HG03575 (cell line): ENCODE measurements at regions not wholly inside any gene's neighbourhood (a gene's known extent, or its start where the extent isn't known, plus 50 kb on each side); places are given as distances from the start of the nearest gene placed in this dataset.
"Not testable (repeated sequence)": the region's sequence is repeated elsewhere in the genome, so short reads cannot be mapped to it uniquely, and the experiment has no call there.

ENCODE experiments used
- ATAC-seq: cut with Tn5 transposase; IDR thresholded peaks from one replicate; pipeline ENCODE4 v1.9.1; 2021; ENCODE audit not compliant: unreplicated experiment, insufficient number of reproducible peaks, low FRiP score; ENCODE audit errors: extremely low read depth

DNA sequence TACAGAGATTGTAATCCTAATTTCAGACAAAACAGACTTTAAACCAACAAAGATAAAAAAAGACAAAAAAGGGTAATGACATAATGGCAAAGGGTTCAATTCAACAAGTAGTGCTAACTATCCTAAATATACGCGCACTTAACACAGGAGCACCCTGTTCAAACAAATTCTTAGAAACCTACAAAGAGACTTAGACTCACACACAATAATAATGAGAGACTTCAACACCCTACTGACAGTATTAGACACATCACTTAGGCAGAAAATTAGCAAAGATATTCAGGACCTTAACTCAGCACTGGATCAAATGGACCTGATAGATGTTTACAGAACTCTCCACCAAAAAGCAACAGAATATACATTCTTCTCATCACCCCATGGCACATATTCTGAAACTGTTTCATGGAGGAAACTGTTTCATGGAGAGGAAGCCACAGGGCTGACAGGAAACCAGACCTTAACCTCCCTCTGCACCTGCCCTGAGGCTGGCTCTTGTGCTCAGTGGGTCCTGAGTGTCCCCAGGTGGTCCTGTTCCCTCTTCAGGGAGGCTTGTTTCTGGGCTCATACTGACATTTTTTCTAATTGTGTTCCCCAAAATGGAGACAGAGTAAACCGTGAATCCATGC is 54.7 kb downstream of the OR4M2 start:
- ATAC-seq, result not testable (repeated sequence)

DNA sequence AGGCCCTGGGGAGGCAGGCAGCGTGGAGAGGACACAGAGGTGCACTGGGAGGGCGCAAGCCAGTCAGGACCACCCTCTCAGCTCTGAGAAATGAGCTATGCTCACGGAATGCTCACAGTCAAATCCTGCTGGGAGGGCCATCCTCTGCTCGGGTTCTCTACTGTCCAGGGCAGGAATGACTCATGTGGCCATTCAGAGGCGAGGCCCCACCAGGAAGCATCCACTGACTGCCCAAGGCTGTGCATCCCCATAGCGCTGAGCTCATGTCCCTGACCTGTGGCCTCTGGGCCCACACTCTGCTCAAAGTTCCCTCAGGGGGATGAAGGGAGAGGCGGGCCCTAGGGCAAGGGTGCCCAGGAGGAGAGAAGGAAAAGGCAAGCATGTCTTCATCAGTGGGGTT is 57.2 kb downstream of the OR4M2 start:
- ATAC-seq, result not testable (repeated sequence)

DNA sequence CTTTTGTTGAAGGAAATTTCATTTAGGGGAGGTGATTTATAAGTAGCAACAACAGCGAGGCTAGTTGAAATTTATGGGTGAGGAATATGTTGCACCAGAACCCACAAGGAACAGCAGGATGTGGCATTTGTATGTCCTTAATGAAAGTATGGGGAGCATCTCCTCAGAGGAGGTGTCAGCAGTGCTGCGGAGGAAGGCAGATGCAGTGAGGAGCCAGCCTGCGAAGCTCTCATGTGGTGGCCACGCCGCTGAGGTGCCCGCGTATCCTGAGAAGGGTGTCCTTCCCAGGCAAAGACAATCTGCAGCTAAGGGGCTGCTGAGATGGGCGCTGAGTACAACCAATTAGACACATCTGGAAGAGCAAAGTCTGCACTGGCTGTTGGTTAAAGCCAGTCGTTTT is 60.8 kb downstream of the OR4M2 start:
- ATAC-seq, result not testable (repeated sequence)

DNA sequence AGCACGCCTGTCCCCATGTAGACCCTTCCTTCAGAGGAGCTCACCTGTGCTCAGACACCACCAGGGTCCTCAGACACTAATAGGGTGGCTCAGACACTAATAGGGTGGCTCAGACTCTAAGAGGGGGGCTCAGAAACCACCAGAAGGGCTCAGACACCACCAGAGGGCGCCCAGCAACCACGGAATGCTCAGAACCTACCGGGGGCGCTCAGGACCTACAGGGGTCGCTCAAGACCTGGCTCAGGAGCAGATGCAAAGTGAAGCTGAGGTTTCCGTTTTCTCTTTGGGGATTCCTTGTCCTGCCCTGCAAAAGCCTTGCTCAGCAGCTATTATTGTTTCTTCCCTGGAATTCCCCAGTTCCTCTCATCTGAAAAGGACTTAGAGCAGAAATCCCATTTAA is 67.8 kb downstream of the OR4M2 start:
- ATAC-seq, result not testable (repeated sequence)

DNA sequence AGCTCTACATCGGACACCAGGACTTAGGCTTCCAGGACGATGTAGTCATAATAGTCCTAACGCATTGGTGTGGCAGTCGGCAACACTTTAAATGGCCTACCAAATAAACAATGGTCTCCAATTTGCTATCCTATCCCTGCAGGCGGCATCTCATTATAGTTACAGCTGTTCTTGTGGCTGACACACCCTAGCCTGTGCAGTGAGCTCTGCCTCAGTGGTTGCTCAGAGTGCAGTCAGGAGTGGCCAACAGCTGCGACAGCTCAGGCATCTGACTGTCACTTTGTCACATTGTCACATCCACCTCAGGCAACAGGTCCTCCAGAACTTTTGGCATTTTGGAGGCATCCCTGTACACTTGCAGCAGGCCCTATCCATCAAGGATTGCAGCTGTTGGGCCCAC is 77.9 kb downstream of the OR4M2 start:
- not testable (repeated sequence) for ATAC-seq

DNA sequence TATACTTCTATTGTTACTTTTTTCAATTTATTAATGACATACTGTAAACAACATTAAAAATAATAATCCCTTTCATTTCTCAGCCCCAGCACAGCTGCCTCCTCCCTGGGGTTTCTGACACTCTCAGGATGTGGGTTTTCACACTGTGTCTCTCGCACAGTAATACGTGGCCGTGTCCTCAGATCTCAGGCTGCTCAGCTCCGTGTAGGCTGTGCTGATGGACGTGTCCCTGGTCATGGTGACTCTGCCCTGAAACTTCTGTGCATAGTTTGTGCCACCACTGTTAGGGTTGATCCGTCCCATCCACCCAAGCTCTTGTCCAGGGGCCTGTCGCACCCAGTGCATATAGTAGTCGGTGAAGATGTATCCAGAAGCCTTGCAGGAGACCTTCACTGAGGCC is 80.0 kb downstream of the OR4M2 start:
- ATAC-seq, result not testable (repeated sequence)

DNA sequence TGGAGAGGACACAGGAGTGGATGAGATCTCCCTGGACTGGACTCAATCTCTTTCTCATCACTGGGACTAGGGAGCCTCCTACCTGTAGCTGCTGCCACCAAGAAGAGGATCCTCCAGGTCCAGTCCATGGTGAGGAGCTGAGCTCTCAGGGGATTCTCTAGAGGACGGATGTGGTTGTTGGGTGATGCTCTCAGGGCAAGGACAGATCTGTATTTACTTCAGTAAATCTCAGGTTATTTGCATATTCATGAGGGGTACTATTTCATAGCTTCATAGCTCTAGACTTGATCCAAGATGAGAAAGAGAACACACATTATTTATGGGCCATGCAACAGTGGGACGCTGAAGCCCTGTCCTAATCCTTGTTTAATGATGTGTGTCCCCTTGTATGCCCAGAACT is 80.4 kb downstream of the OR4M2 start:
- peak; percentile 63 for ATAC-seq

DNA sequence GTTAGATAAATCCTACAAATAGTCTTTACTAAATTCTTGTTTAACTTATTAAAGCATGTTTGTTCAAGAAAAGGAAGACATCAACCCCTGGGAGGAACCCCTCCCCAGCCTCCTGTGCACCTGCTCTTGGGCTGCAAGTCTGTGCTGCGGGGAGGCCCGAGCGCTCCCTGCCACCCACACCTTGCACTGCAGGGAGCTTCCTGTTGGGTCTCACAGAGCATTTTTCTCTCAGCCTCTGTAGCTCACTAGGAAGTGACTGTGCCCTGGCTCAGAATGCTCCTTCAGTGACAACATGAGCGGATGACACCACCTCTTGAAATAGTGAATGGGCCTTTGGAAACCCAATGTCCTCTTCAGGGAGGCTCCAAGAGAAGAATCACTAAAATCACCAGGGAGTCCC is 81.1 kb downstream of the OR4M2 start:
- peak; percentile 60 for ATAC-seq

DNA sequence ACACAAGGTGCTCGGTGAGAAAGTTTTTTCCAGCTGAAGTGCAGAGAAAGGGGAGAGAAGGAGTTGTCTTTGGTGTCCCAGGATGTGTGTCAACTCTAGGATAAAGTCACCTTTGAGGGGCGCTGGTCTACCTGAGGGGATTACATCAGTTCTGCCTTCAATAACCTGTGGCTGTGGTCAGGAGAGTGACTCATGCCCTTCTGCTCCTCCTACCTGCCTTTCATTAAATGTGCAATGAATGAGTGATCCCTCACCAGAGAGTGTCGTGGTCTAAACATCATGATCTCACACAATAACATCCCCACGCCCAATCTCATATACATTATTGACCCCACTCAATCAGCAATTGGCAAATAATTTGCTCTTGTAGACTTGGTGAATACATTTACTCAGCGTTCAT is 83.4 kb downstream of the OR4M2 start:
- not testable (repeated sequence) for ATAC-seq

DNA sequence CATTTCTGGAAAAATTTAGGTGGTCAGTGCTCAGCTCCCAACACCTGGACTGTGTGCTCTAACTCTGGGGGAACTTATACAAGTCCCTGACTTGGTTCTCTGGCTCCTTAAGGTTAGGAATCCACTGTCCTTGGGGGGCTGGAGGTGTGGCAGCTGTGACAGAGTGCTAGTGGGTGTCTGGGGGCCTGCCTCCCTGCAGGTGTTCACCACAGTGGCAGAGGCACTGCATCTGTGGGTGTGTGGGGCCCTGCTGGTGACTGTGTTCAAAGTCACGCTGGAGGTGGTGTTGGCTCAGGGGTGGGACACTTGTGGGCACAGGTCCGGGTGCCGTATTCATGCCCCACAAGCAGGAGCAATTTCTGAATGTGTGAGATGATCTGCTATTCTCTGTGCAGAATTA is 87.2 kb downstream of the OR4M2 start:
- ATAC-seq, result not testable (repeated sequence)

DNA sequence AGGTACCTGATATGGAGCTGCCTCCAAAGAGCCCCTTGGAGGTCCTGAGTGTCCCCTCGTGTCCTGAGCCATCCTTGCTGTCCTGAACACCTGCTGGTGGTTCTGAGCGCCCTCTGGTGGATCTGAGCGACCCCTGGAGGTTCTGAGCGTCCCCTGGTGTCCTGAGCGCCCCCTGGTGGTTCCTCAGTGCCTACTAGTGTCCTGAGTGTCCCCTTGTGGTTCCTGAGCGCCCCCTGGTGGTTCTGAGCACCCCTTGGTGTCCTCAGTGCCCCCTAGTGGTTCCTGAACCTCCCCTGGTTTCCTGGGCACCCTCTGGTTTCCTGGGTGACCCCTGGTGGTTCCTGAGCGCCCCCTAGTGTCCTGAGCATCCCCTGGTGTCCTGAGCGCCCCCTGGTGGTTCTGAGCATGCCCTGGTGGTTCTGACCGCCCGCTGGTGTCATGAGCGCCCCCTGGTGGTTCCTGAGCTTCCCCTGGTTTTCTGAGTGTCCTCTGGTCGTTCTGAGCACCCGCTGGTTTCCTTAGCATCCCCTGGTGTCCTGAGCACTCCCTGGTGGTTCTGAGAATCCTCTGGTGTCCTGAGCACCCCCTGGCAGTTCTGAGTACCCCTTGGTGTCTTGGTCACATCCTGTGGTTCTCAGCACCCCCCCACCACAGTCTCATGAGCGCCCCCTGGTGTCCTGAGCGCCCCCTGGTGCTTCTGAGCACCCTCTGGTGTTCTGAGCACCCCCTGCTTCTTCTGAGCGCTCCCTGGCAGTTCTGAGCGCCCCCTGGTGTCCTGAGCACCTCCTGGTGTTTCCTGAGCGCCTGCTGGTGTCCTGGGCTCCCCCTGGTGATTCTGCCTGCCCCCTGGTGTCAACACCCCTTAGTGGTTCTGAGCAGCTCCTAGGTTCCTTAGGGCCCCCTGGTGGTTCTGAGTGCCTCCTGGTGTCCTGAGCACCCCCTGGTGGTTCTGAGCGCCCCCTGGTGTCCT is 93.0 kb downstream of the OR4M2 start:
- ATAC-seq, result peak; percentile 26

DNA sequence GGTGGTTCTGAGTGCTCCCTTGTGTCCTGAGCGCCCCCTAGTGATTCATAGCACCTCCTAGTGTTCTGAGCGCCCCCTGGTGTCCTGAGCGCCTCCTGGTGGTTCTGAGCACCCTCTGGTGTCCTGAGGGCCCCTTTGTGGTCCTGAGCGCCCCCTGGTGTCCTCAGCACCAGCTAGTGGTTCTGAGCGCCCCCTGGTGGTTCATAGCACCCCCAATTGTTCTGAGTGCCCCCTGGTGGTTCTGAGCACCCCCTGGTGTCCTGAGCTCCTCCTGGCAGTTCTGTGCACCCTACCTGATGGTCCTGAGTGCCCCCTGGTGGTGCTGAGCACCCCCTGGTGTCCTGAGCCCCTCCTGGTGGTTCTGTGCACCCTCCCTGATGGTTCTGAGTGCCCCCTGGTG is 93.8 kb downstream of the OR4M2 start:
- ATAC-seq, result peak; percentile 33

DNA sequence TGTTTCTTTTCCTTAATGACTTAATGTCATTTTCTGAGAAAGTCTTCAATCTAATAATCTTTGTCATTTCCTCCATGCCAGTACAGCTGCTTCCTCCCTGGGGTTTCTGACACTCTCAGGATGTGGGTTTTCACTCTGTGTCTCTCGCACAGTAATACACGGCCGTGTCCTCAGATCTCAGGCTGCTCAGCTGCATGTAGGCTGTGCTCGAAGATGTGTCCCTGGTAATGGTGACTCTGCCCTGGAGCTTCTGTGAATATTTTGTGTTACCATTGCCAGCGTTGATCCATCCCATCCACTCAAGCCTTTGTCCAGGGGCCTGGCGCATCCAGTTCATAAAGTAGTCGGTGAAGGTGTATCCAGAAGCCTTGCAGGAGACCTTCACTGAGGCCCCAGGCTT is 97.6 kb downstream of the OR4M2 start:
- ATAC-seq, result not testable (repeated sequence)

DNA sequence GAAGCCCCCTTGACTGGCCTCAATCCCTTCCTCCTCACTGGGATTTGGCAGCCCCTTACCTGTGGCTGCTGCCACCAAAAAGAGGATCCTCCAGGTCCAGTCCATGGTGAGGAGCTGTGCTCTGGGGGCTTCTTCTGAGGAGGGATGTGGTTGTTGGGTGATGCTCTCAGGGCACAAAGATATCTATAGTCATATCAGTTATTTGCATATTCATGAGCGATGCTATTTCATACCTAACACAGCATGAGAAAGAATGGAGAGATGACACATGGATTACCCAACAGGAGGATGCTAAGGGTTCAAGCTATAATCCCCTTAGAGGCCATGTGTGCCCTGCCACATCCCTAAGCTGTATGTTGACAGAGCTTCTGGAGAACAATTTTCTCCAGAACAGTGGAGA is 98.1 kb downstream of the OR4M2 start:
- not testable (repeated sequence) for ATAC-seq

DNA sequence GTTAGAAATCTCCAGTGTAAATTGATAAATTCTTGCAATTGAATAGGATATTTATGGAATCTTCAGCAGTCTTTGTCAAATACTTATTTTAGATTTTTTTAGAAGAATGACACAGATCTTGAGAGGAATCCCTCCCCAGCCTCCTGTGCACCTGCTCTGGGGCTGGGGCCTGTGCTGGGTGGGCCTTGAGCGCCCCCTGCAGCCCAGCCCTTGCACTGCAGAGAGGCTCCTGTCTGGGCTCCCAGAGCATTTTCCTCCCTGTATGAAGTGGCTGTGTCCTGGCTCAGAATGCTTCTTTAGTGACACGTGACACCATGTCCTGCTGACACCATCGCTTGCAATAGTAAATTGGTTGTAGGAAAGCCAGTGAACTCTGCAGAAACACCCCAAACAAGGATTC is 98.7 kb downstream of the OR4M2 start:
- ATAC-seq, result not testable (repeated sequence)

DNA sequence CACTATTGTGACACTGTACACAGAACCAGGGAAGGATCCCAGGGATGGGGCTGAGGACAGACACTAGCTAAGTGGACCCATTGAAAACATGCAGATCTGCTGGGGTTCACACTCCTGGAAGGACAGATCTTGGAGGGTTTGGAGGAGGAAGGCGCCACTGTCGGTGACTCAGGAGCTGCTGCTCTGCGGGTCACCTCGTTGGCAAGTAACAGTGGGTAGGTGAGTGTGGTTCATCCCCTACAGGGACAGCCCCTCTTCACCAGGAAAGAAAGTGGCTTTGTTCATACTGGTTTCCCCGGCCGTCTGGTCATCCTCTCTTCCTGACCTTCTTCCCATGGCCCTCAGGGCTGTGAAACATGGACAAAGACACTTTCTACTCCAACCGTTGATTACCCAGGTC is 100.3 kb downstream of the OR4M2 start:
- not testable (repeated sequence) for ATAC-seq

DNA sequence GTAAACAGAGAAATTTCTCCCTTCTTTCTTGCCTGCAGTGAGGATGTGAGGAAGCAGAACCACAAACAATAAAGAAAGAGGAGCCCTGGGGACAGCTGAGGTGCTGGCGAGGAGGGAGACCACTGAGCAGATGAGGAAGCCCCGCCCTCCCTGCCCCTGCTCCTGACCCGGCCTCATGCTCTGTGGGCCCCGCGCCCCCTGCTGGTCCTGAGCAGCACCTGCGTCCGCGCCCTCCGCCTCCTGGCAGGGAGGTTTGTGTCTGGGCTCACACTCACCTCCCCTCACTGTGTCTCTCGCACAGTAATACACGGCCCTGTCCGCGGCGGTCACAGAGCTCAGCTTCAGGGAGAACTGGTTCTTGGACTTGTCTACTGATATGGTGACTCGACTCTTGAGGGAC is 104.4 kb downstream of the OR4M2 start:
- not testable (repeated sequence) for ATAC-seq

DNA sequence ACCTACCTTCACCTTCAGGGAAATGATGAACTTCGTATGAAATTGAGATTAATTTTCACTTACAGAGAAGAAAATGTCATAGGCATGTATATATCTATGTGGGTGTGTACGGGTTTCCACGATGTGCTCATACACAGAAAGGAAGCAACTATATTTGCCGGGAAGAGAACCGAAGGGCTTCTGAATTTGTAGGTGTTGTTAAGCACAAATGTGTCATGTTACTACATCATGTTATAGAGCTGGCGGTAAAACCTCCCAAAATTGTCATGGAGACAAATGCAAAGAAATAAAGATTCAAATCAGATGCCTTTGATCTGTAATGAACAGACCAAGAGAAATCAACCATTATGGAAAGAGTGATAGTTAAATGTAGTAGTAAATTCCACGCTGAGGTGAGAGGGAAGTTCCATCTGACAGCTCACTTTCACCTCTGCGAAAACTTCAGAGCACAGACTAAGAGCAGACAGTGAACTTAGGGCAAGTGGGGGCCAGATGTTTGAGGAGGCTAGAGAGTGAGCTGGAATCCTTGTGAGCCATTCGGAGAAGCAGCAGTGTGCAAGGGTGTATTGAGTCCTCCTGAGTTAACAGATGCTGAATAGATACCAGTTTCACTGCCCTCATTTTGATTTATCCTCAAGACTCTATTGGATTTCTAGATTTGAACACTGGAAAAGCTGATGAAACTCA is 106.7 kb downstream of the OR4M2 start:
- ATAC-seq, result not testable (repeated sequence)

DNA sequence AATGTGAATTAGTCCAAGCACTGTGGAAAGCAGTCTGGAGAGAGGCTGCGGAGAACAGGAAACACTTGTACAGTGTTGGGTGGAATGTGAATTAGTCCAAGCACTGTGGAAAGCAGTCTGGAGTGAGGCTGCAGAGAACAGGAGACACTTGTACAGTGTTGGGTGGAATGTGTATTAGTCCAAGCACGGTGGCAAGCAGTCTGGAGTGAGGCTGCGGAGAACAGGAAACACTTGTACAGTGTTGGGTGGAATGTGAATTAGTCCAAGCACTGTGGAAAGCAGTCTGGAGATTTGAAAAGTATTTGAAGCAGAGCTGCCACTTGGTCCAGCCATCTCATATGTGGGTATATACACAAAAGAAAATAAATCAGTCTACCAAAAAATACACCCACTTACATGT is 111.5 kb downstream of the OR4M2 start:
- ATAC-seq, result not testable (repeated sequence)
